HepG2 (cell line): ENCODE measurements at regions not wholly inside any gene's neighbourhood (a gene's known extent, or its start where the extent isn't known, plus 50 kb on each side); places are given as distances from the start of the nearest gene placed in this dataset.
"Not testable (repeated sequence)": the region's sequence is repeated elsewhere in the genome, so short reads cannot be mapped to it uniquely, and the experiment has no call there.

ENCODE experiments used
- CCDC6 ChIP-seq: sonication (generic); formaldehyde crosslinking; IDR thresholded peaks from 2 replicates; pipeline ENCODE4 v1.8.1; 2022; ENCODE audit warnings: mild to moderate bottlenecking, missing genetic modification reagents, moderate library complexity
- CTCF ChIP-seq: sonication (generic); formaldehyde crosslinking; IDR thresholded peaks from 2 replicates; pipeline ENCODE4 v1.5.0; 2020; ENCODE audit warnings: mild to moderate bottlenecking, missing genetic modification reagents, moderate library complexity
- FIP1L1 ChIP-seq: fragments of 200-400 bp; formaldehyde crosslinking; IDR thresholded peaks from 2 replicates; pipeline ENCODE4 v1.6.1; 2018; ENCODE audit warnings: low read depth, mild to moderate bottlenecking, low read length, moderate library complexity, borderline replicate concordance; ENCODE audit not compliant: insufficient read depth
- HOXA3 ChIP-seq: sonication (generic); formaldehyde crosslinking; IDR thresholded peaks from 2 replicates; pipeline ENCODE4 v1.5.0; 2020; ENCODE audit warnings: missing genetic modification reagents
- MIER3 ChIP-seq: IDR thresholded peaks from 2 replicates; pipeline ENCODE4 v1.6.1; 2016; ENCODE audit warnings: missing compliant biosample characterization, borderline replicate concordance
- NFRKB ChIP-seq: fragments of 450-650 bp; IDR thresholded peaks from 2 replicates; pipeline ENCODE4 v1.6.1; 2017
- POGZ ChIP-seq: sonication (generic); formaldehyde crosslinking; IDR thresholded peaks from 2 replicates; pipeline ENCODE4 v1.4.0; 2020; ENCODE audit warnings: mild to moderate bottlenecking, missing genetic modification reagents
- TCF7L2 ChIP-seq: IDR thresholded peaks from 2 replicates; pipeline ENCODE4 v1.6.1; 2011; ENCODE audit warnings: mild to moderate bottlenecking, low read depth, low read length, moderate library complexity
- ZNF468 ChIP-seq: sonication (generic); formaldehyde crosslinking; IDR thresholded peaks from 2 replicates; pipeline ENCODE4 v1.8.0; 2022; ENCODE audit warnings: mild to moderate bottlenecking, moderate library complexity, missing genetic modification reagents
- TF ChIP-seq, protein P1 (sequence below): sonication (generic); formaldehyde crosslinking; IDR thresholded peaks from one replicate; pipeline ENCODE4 v1.5.1; 2020; ENCODE audit warnings: mild to moderate bottlenecking, missing genetic modification reagents; ENCODE audit errors: not compliant biosample characterization

DNA sequence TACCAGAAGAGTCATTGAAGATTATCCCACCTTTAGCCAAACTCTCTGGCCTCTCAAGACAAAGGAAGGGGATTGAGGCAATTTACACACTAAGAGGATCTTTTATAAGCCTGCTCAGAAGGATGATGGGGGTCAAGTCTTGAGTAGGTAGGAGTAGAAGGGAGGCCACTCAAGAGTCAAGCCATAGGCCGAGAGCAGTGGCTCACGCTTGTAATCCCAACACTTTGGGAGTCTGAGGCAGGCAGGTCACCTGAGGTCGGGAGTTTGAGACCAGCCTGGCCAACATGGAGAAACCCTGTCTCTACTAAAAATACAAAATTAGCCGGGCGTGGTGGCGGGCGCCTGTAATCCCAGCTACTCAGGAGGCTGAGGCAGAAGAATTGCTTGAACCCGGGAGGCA, 58.0 kb upstream of the SOX13 start:
- not testable (repeated sequence) for TF ChIP-seq ZNF468 (CRISPR knock-in tag); TCF7L2; HOXA3 (CRISPR knock-in tag); CTCF (CRISPR knock-in tag); MIER3; POGZ (CRISPR knock-in tag); CCDC6 (CRISPR knock-in tag); NFRKB; FIP1L1
- TF ChIP-seq, protein P1, sequence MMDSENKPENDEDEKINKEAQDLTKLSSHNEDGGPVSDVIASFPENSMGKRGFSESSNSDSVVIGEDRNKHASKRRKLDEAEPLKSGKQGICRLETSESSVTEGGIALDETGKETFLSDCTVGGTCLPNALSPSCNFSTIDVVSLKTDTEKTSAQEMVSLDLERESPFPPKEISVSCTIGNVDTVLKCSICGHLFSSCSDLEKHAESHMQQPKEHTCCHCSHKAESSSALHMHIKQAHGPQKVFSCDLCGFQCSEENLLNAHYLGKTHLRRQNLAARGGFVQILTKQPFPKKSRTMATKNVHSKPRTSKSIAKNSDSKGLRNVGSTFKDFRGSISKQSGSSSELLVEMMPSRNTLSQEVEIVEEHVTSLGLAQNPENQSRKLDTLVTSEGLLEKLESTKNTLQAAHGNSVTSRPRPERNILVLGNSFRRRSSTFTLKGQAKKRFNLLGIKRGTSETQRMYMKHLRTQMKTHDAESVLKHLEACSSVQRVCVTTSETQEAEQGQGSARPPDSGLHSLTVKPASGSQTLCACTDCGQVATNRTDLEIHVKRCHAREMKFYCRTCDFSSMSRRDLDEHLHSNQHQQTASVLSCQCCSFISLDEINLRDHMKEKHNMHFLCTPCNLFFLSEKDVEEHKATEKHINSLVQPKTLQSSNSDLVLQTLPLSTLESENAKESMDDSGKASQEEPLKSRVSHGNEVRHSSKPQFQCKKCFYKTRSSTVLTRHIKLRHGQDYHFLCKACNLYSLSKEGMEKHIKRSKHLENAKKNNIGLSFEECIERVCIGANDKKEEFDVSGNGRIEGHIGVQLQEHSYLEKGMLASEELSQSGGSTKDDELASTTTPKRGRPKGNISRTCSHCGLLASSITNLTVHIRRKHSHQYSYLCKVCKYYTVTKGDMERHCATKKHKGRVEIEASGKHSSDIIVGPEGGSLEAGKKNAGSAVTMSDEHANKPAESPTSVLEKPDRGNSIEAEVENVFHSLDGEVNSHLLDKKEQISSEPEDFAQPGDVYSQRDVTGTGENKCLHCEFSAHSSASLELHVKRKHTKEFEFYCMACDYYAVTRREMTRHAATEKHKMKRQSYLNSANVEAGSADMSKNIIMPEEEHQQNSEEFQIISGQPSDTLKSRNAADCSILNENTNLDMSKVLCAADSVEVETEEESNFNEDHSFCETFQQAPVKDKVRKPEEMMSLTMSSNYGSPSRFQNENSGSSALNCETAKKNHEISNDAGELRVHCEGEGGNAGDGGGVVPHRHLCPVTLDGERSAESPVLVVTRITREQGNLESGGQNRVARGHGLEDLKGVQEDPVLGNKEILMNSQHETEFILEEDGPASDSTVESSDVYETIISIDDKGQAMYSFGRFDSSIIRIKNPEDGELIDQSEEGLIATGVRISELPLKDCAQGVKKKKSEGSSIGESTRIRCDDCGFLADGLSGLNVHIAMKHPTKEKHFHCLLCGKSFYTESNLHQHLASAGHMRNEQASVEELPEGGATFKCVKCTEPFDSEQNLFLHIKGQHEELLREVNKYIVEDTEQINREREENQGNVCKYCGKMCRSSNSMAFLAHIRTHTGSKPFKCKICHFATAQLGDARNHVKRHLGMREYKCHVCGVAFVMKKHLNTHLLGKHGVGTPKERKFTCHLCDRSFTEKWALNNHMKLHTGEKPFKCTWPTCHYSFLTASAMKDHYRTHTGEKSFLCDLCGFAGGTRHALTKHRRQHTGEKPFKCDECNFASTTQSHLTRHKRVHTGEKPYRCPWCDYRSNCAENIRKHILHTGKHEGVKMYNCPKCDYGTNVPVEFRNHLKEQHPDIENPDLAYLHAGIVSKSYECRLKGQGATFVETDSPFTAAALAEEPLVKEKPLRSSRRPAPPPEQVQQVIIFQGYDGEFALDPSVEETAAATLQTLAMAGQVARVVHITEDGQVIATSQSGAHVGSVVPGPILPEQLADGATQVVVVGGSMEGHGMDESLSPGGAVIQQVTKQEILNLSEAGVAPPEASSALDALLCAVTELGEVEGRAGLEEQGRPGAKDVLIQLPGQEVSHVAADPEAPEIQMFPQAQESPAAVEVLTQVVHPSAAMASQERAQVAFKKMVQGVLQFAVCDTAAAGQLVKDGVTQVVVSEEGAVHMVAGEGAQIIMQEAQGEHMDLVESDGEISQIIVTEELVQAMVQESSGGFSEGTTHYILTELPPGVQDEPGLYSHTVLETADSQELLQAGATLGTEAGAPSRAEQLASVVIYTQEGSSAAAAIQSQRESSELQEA (CRISPR knock-in tag) = not testable (repeated sequence)
